NCI-H2227 (cell line): ENCODE measurements at regions not wholly inside any gene's neighbourhood (a gene's known extent, or its start where the extent isn't known, plus 50 kb on each side); places are given as distances from the start of the nearest gene placed in this dataset.
"Not testable (repeated sequence)": the region's sequence is repeated elsewhere in the genome, so short reads cannot be mapped to it uniquely, and the experiment has no call there.

ENCODE experiments used
- DNase-seq: peaks from one replicate; lab custom pipeline; 2025; ENCODE audit not compliant: unreplicated experiment; lab: John Stamatoyannopoulos, UW

- DNase-seq = no peak
These were observed 328.8 kb upstream of the NRG3 start for GRCh38 chr10:81546243-81546642.

- no peak for DNase-seq
These were observed 326.8 kb upstream of the NRG3 start for GRCh38 chr10:81548160-81548559.

GRCh38 chr10:81564143-81564542, 310.9 kb upstream of the NRG3 start:
- DNase-seq = no peak

GRCh38 chr10:81569488-81569887, 305.5 kb upstream of the NRG3 start:
- DNase-seq = no peak

GRCh38 chr10:81570349-81570748, 304.6 kb upstream of the NRG3 start:
- DNase-seq = no peak

- DNase-seq = no peak
These were observed 303.9 kb upstream of the NRG3 start for GRCh38 chr10:81570878-81571794.

GRCh38 chr10:81575036-81575435, 300.0 kb upstream of the NRG3 start:
- DNase-seq = no peak

- DNase-seq = no peak
These were observed 298.7 kb upstream of the NRG3 start for GRCh38 chr10:81576336-81576735.

- DNase-seq = no peak
These were observed 280.0 kb upstream of the NRG3 start for GRCh38 chr10:81594991-81595390.

- DNase-seq = no peak
These were observed 274.8 kb upstream of the NRG3 start for GRCh38 chr10:81600185-81600584.

GRCh38 chr10:81603106-81603620, 271.8 kb upstream of the NRG3 start:
- DNase-seq = no peak

GRCh38 chr10:81644485-81644884, 230.5 kb upstream of the NRG3 start:
- not testable (repeated sequence) for DNase-seq

GRCh38 chr10:81655986-81656385, 219.0 kb upstream of the NRG3 start:
- no peak for DNase-seq

GRCh38 chr10:81662837-81663236, 212.2 kb upstream of the NRG3 start:
- no peak for DNase-seq

- not testable (repeated sequence) for DNase-seq
These were observed 210.2 kb upstream of the NRG3 start for GRCh38 chr10:81664800-81665199.

GRCh38 chr10:81674941-81675340, 200.1 kb upstream of the NRG3 start:
- no peak for DNase-seq

- no peak for DNase-seq
These were observed 195.7 kb upstream of the NRG3 start for GRCh38 chr10:81679291-81679690.

- no peak for DNase-seq
These were observed 194.6 kb upstream of the NRG3 start for GRCh38 chr10:81680359-81680758.

GRCh38 chr10:81688459-81688858, 186.5 kb upstream of the NRG3 start:
- no peak for DNase-seq

GRCh38 chr10:81696609-81697388, 178.2 kb upstream of the NRG3 start:
- no peak for DNase-seq

GRCh38 chr10:81704596-81704995, 170.4 kb upstream of the NRG3 start:
- no peak for DNase-seq

GRCh38 chr10:81708416-81708815, 166.6 kb upstream of the NRG3 start:
- DNase-seq = no peak
